ENCODE measurements at regions not wholly inside any gene's neighbourhood (a gene's known extent, or its start where the extent isn't known, plus 50 kb on each side); places are given as distances from the start of the nearest gene placed in this dataset.
"Not testable (repeated sequence)": the region's sequence is repeated elsewhere in the genome, so short reads cannot be mapped to it uniquely, and the experiment has no call there.

DNA sequence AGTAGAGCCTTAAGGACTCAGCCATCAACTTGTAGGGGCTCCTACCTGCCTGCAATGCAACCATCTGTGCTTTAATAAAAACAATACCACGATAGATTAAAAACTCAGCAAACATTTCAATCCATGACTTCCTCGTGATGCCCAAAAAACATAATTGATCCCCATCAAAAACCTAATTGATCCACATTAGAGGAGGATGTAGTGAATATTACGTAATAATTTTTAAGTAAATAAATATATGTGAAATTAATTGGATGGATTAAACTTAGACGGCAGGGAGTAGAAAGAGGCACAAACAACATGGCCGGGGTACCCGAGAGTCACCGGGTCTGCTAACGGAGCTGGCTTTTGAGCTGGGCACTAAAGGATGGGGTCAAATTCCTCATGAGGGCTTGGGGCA, 87.3 kb downstream of the ARL4C start:
- DNase-seq (ENCODE audit: low read depth in 4 of 4, low spot score in 1 of 4), result no peak

DNA sequence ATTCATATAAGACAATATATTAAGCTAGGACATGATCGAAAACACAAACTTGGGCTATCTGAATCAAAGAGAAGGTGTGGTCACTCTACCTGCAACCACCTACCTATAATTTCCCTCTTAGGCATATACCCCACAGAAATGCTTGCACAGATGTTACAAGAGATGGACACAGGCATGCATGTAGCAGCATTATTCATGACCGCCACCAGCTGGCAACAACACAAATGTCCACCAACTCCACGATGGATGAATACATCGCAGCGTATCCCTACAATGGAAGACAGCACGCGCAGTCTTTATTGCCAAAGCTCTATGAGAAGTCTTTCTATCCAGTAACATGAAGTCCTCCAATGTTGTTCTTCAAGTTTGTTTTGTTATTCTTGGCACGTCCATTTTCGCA, 90.8 kb downstream of the ARL4C start:
- no peak for DNase-seq (ENCODE audit: low read depth in 4 of 4, low spot score in 1 of 4)

GRCh38 chr2:234405462-234405861, 91.4 kb downstream of the ARL4C start:
- no peak for DNase-seq (ENCODE audit: low read depth in 4 of 4, low spot score in 1 of 4)

GRCh38 chr2:234404957-234405356, 91.9 kb downstream of the ARL4C start:
- DNase-seq (ENCODE audit: low read depth in 4 of 4, low spot score in 1 of 4), result no peak

- DNase-seq (ENCODE audit: low read depth in 4 of 4, low spot score in 1 of 4), result no peak
These were observed 93.1 kb downstream of the ARL4C start for GRCh38 chr2:234403751-234404150.

DNA sequence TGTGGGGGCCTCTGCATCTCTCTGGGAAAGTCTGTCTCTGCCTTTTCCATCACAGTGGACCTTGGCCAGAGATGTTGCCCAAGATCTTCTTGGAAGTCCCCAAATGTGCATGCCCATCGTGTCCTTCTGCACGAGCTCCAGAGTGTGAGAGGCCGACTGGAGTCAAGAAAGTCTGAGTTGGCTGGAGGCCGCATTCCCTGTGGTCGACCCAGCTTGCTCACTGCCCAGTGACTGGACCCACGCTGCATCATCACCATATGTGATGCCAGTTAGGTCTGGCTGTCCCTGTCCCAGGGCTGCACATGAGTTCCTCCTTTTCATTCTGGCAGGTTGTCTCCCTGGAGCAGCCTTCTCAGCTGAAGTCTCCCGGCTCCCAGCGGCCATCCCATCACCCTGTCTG, 93.8 kb downstream of the ARL4C start:
- no peak for DNase-seq (ENCODE audit: low read depth in 4 of 4, low spot score in 1 of 4)

DNA sequence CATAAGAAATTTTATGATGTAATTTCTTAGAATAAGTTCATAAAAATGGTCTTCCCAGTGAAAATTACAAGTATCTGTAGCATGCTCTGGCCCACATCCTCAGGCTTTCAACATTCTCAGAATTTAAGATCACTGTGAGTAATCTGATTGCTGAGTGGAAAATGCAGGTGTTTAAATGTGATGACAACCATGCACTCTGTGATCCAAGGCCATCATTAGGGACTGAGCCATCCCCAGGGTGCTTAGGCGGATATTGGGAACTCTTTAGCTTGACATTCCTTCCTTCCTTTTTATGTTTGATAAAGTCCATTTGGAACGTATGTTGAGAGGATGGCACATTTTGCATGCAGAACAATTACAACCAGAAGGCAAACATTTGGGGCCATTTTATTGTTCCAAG, 95.5 kb downstream of the ARL4C start:
- DNase-seq (ENCODE audit: low read depth in 4 of 4, low spot score in 1 of 4), result no peak

GRCh38 chr2:234399451-234400246, 97.2 kb downstream of the ARL4C start:
- no peak for DNase-seq (ENCODE audit: low read depth in 4 of 4, low spot score in 1 of 4)

DNA sequence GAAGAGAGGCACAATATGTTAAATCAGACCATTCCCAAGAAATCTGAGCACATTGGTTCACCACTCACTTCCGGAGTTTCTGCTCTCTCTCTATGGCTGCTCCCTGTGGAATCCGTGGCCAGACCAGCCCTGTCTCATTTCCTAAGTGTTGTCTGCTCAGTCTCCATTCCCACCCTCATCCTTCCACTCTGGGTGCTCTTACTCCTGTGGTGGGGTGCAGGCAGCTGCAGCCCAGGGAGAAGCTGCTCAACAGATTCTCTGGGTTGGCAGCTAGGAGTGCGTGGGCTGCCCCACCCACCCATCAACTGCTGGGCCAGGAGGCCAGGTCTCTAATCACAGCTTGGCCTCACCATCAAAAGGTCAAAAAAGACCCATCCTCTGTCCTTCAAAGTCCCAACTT, 98.3 kb downstream of the ARL4C start:
- DNase-seq (ENCODE audit: low read depth in 4 of 4, low spot score in 1 of 4), result no peak

DNA sequence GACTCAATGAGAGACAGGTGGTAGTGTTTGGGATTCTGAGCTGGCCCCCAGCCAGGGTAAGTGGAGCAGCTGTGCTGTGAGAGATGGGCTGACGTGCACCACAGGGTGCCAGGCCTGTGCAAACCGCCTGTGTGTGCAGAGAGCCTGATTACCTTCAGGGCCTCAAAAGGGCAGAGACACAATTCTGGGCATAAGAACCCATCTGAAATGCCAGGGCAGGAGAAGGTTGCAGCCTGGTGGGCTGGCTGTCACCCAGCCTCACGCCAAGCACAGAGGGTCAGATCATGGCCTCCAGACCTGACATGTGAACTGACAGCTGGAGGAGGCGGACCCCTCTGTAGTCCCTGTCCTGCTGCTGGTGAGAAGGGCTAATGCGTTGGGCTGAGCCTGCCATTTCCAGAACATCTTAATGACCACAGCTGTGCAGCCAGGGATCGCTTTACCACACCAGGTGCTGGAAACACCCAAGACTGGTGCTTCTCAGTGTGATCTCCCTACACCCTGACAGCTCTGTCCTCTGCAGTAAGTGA, 100.9 kb downstream of the ARL4C start:
- DNase-seq (ENCODE audit: low read depth in 4 of 4, low spot score in 1 of 4), result no peak

DNA sequence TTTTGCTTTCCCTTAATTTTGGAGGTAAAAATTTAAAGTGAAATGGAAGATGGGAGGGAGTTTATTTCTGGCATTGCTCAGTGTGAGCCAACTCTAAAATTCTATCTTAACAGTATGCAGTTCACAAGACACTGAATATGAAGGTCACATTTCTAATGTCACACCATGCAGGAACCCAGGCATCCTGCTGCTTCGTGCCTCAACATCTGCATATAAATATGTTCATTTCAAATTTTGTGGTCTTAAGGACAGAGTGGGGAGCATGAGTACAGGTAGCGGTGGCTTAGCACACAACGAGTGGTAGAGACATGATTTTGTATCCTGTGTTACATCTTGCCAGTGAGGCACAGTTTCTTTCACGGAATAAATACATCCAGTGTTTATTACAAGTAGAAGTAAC, 102.4 kb downstream of the ARL4C start:
- no peak for DNase-seq (ENCODE audit: low read depth in 4 of 4, low spot score in 1 of 4)

GRCh38 chr2:234393354-234393753, 103.5 kb downstream of the ARL4C start:
- no peak for DNase-seq (ENCODE audit: low read depth in 4 of 4, low spot score in 1 of 4)

DNA sequence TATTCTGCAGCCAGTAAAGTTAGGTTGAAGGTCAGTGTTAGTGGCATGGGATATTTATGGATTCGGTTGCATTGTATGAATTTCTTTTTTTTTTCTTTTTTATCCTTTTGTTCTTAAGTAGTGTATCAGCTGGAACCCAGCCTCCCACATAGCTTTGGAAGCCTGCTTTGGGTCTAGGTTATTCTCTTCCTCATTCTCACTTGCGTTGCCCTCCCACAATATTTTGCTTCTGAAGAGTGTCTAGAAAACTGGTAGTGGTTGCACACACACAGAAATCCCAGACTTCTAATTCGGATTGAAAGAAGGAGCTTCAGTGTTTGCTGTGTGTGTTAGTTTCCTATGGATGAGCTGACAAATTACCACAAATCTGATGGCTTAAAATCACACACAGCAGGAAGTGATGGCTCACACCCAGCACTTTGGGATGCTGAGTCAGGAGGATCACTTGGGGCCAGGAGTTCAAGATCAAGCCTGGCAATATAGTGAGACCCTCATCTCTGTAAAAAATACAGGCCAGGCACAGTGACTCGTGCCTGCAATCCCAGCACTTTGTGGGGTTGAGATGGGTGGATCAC, 104.8 kb downstream of the ARL4C start:
- DNase-seq (ENCODE audit: low read depth in 4 of 4, low spot score in 1 of 4), result no peak

GRCh38 chr2:234391625-234392024, 105.3 kb downstream of the ARL4C start:
- no peak for DNase-seq (ENCODE audit: low read depth in 4 of 4, low spot score in 1 of 4)

GRCh38 chr2:234389661-234390060, 107.2 kb downstream of the ARL4C start:
- not testable (repeated sequence) for DNase-seq (ENCODE audit: low read depth in 4 of 4, low spot score in 1 of 4)

DNA sequence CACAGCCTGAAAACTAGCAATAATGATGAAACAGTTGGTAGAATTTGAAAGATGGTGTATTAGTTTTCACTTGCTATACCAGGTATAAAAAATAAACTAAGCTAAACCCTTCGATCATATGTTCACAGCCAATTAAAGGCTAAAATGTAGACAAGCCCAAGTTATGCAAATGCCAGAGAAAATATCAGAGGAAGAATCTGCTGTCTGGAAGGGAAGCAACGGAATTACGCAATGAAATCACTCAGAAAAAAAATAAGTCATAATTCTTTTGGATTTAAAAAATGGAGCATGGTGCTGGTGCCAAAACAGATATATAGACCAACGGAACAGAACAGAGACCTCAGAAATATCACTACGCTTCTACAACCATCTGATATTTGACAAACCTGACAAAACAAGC, 108.3 kb downstream of the ARL4C start:
- DNase-seq (ENCODE audit: low read depth in 4 of 4, low spot score in 1 of 4), result no peak

DNA sequence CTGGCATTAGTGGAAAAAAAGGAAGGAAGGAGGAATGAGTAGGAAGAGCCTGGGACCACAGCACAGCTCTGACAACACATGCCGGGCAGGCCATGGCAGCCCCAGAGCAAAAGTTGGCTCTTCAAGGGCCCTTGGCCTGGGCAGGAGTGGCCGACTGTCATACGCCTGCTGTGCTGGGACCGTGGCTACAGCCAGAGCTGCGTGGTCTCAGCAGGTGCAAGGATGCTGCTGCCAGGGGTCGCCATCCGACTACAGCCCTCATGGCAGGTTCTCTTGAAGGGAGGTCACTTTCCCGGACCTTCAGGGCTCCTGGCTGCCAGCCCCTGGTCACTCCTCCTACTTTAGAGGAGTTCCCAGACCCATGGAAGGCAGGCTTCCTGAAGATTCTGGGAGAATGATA, 109.9 kb downstream of the ARL4C start:
- no peak for DNase-seq (ENCODE audit: low read depth in 4 of 4, low spot score in 1 of 4)

- DNase-seq (ENCODE audit: low read depth in 4 of 4, low spot score in 1 of 4), result no peak
These were observed 114.8 kb downstream of the ARL4C start for GRCh38 chr2:234382131-234382530.

- not testable (repeated sequence) for DNase-seq (ENCODE audit: low read depth in 4 of 4, low spot score in 1 of 4)
These were observed 117.9 kb downstream of the ARL4C start for GRCh38 chr2:234378958-234379357.

- no peak for DNase-seq (ENCODE audit: low read depth in 4 of 4, low spot score in 1 of 4)
These were observed 118.4 kb downstream of the ARL4C start for GRCh38 chr2:234378440-234378839.

DNA sequence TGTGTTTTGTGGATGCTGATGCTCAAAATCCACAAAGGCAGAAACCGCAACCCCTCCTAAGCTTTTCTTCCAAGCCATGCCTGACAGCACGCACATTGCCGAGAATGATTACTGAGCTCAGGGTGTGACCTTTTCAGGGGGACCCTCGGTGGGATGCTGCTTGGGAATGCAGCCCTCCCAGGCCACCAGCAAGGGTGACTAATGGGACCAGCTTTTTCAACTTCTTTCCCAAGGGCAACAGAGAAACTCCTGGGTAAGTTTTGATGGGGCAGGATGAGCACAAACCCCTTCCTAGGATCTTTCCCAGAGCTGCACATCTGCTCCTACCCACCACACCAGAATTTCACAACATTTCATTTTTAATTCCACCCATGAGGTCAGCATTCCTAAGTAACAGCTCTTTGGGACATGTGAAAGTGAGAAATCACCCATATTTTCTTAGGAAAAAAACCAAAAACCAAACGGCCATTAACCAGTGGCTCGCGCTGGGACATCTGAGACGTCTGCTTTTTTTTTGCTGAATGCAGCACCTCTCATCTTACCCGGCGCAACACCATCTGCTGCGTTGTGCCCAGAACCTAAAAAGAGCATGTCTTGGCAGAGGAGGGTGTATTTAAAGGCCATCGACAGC, 119.0 kb downstream of the ARL4C start:
- no peak for DNase-seq (ENCODE audit: low read depth in 4 of 4, low spot score in 1 of 4)

DNA sequence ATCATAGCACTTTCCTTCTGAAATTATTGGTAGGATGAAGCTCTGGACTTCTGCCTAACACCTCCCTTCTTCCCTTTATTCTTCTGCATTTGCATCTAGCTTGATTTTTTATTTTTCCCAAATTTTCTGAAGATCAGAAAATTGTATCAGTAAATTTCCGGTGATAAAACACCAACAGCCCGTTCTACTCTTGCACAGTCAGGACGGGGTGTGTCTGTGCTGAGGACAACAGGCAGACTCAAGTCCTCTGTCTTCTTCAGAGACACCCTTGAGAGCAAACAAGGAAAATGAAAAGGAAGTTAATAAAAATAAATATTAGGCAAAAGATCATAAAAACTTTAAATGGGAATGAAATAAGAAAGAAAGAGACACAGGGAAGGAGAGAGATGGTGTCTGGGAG, 120.7 kb downstream of the ARL4C start:
- DNase-seq (ENCODE audit: low read depth in 4 of 4, low spot score in 1 of 4), result no peak

Data from stimulated activated CD4-positive, alpha-beta T cell treated with anti-CD3 and anti-CD28 coated beads, Interleukin-1b, Interleukin-23, amount 100 ng/mL, for 24 hours (primary cell).